Lung (tissue), 11 donors: ENCODE measurements at regions not wholly inside any gene's neighbourhood (a gene's known extent, or its start where the extent isn't known, plus 50 kb on each side); places are given as distances from the start of the nearest gene placed in this dataset.

Experiments used
- ATAC-seq: fragments of 200-7000 bp; cut with Tn5 transposase; one replicate; pipeline ENCODE4 v1.9.1; 2020; ENCODE audit warnings: moderate number of reproducible peaks; ENCODE audit not compliant: insufficient read depth, low FRiP score
- DNase-seq, 3 donors: peaks; one replicate each; pipeline ENCODE4 v3.0.0-alpha.2; 2013 to 2017
- H3K27ac ChIP-seq, 2 donors: one replicate each; pipeline ENCODE4 v1.5.1; 2013; ENCODE audit warnings: mild to moderate bottlenecking in 2 of 2, moderate library complexity in 2 of 2, control low read depth in 1 of 2, inconsistent platforms in 1 of 2, low read depth in 1 of 2, low read length in 1 of 2
- H3K27me3 ChIP-seq, 3 donors: one replicate each; pipeline ENCODE4 v1.5.1; 2013; ENCODE audit warnings: low read length in 2 of 3; ENCODE audit not compliant: control insufficient read depth in 3 of 3, insufficient read depth in 3 of 3
- H3K36me3 ChIP-seq, 4 donors: one replicate each; pipeline ENCODE4 v1.5.1; 2013; ENCODE audit warnings: low read length in 4 of 4, mild to moderate bottlenecking in 1 of 4, moderate library complexity in 1 of 4; ENCODE audit not compliant: control insufficient read depth in 4 of 4, insufficient read depth in 4 of 4
- H3K4me1 ChIP-seq, 5 donors: one replicate each; pipeline ENCODE4 v1.5.1; 2013; ENCODE audit warnings: low read length in 5 of 5, mild to moderate bottlenecking in 2 of 5, moderate library complexity in 1 of 5; ENCODE audit not compliant: control insufficient read depth in 5 of 5, insufficient read depth in 5 of 5
- H3K4me3 ChIP-seq: one replicate; pipeline ENCODE4 v1.5.1; 2013; ENCODE audit warnings: mild to moderate bottlenecking, control low read depth, moderate library complexity
- H3K9ac ChIP-seq, 2 donors: one replicate each; pipeline ENCODE4 v1.5.1; 2013; ENCODE audit warnings: low read length in 2 of 2, control low read depth in 1 of 2; ENCODE audit not compliant: insufficient read depth in 1 of 2
- H3K9me3 ChIP-seq, 4 donors: one replicate each; pipeline ENCODE4 v1.5.1; 2013; ENCODE audit warnings: low read length in 3 of 4, mild to moderate bottlenecking in 1 of 4, moderate library complexity in 1 of 4; ENCODE audit not compliant: control insufficient read depth in 4 of 4, insufficient read depth in 3 of 4
- WGBS, 2 donors: extraction: QIAGEN DNeasy Blood & Tissue Kit; methylation state at CpG; one replicate each; pipeline ENCODE4 v1.1.7; 2013; 5-methylcytosine and 5-hydroxymethylcytosine counted together
- TF ChIP-seq, protein P1 (sequence below): IDR thresholded peaks from 2 replicates; pipeline ENCODE4 v1.5.1; 2012; ENCODE audit warnings: mild to moderate bottlenecking; ENCODE audit errors: control extremely low read depth, extremely low read depth
- donor health status: control.
- donor health status: control.
- donor health status: Bipolar disorder and iron deficiency.
- donor health status: healthy.
- donor health status: DM: yes; HTN: yes; CAD: no.

DNA sequence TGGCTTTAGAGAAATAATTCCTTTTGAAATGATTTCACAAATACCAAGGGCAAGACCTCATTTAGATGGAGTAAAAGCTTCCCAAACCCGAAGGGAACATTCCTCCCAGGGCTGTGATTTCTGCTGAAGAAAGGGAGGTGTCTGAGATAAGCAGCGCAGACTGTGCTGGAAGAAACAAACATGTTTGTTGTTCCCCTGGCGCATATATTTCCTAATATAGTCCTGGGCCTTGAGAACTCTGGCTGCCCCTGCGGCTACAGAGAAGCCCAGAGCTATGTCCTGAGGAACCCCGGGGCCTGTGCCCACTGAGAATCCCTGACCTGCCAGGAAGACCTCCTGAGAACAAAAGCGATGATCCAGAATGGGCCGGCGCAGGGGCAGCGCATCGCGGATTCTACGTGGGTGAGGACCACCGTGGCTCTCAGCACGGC is 372.6 kb upstream of the NT5C1B start:
- no peak overlapping the region for H3K9ac ChIP-seq
- no peak for ATAC-seq
- peak in 2 of 3 donors; percentile 37 to 40 for DNase-seq
- H3K36me3 ChIP-seq: no peaks in the 10 kb centered on the region
- peaks cover 0 to 6% (median 0%) of the 10 kb centered on the region in 5 donors for H3K4me1 ChIP-seq
- H3K4me3 ChIP-seq: no peak overlapping the region
- WGBS, 2 donors: 90 to 95% methylated on average over 14 of the region's 14 CpGs
- TF ChIP-seq, protein P1, sequence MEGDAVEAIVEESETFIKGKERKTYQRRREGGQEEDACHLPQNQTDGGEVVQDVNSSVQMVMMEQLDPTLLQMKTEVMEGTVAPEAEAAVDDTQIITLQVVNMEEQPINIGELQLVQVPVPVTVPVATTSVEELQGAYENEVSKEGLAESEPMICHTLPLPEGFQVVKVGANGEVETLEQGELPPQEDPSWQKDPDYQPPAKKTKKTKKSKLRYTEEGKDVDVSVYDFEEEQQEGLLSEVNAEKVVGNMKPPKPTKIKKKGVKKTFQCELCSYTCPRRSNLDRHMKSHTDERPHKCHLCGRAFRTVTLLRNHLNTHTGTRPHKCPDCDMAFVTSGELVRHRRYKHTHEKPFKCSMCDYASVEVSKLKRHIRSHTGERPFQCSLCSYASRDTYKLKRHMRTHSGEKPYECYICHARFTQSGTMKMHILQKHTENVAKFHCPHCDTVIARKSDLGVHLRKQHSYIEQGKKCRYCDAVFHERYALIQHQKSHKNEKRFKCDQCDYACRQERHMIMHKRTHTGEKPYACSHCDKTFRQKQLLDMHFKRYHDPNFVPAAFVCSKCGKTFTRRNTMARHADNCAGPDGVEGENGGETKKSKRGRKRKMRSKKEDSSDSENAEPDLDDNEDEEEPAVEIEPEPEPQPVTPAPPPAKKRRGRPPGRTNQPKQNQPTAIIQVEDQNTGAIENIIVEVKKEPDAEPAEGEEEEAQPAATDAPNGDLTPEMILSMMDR: no peak
- H3K27me3 ChIP-seq: no peaks in the 10 kb centered on the region
- no peaks in the 10 kb centered on the region for H3K9me3 ChIP-seq
- peak overlapping the region in 1 of 2 donors; percentile 9 for H3K27ac ChIP-seq

DNA sequence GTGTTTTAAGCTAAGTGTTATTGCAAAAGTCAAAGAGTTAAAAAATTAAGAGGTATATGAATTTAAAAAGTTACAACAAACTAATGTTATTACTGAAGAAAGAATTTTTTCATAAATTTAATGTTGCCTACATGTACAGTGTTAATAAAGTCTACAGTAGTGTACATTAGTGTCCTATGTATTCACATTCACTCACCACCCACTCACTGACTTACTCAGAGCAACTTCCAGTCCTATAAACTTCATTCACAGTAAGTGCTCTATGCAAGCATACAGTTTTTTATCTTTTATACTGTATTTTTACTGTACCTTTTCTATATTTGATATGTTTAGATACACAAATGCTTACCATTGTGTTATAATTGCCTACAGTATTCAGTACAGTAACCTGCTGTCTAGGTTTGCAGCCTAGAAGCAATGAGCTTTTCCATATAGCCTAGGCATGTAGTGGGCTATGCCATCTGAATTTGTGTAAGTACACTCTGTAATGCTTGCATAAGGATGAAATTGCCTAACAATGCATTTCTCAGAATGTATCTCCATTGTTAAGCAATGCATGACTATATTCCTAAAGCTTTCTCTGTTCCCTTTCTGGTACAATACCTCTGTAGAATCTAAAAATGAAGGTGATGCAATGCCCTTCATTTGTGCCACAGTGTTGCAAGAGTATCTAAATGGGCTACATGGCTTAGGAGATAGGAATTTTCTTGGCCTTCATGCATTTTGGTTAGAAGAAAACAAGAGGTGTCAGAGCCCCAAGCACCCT is 370.8 kb upstream of the NT5C1B start:
- TF ChIP-seq, protein P1: no peak
- DNase-seq (no peak), ATAC-seq (no peak)
- H3K4me1 ChIP-seq: peaks cover 0 to 6% (median 0%) of the 10 kb centered on the region in 5 donors
- H3K4me3 ChIP-seq: no peak overlapping the region
- no peaks in the 10 kb centered on the region for H3K27me3 ChIP-seq
- no peak overlapping the region for H3K27ac ChIP-seq
- H3K36me3 ChIP-seq: no peaks in the 10 kb centered on the region
- no peaks in the 10 kb centered on the region for H3K9me3 ChIP-seq
- H3K9ac ChIP-seq: no peak overlapping the region

DNA sequence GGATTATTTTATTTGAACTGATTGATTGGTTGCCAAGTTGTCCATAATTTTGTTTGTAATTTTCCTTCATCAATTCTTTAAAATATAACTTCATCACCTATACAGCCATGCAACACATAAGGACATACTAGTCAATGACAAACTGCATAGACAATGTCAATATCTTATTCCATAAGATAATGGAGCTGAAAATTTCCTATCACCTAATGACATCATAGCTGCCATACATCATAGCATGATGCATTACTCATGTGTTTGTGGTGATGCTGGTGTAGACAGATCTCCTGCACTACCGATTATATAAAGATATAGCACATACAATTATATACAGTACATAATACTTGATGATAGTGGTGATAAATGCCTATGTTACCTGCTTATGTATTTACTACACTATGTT is 369.8 kb upstream of the NT5C1B start:
- Histone ChIP-seq H3K27ac (no peak overlapping the region), H3K4me1 (peaks cover 0 to 6% (median 0%) of the 10 kb centered on the region in 5 donors), H3K4me3 (no peak overlapping the region), H3K9ac (no peak overlapping the region), H3K36me3 (no peaks in the 10 kb centered on the region), H3K9me3 (peaks cover 0 to 3% (median 0%) of the 10 kb centered on the region in 4 donors), H3K27me3 (no peaks in the 10 kb centered on the region)
- TF ChIP-seq, protein P1: no peak
- 89% methylated on average over 1 of the region's 1 CpG for WGBS, 2 donors
- DNase-seq (no peak), ATAC-seq (no peak)
